Lower lobe of right lung (tissue), 2 donors: ENCODE measurements at regions not wholly inside any gene's neighbourhood (a gene's known extent, or its start where the extent isn't known, plus 50 kb on each side); places are given as distances from the start of the nearest gene placed in this dataset.

Source experiments
- ATAC-seq, 2 donors: fragments of 200-7000 bp; cut with Tn5 transposase; one replicate each; pipeline ENCODE4 v1.9.1; 2020 to 2022; ENCODE audit warnings: mild to moderate bottlenecking in 2 of 2, moderate library complexity in 2 of 2
- DNase-seq: peaks from one replicate; pipeline ENCODE4 v3.0.0-alpha.2; 2020
- H3K27ac ChIP-seq: fragments of 200-600 bp; one replicate; pipeline ENCODE4 v1.8.0; 2022
- H3K27me3 ChIP-seq: fragments of 200-600 bp; one replicate; pipeline ENCODE4 v1.8.0; 2022; ENCODE audit warnings: low read depth
- H3K36me3 ChIP-seq: fragments of 200-600 bp; one replicate; pipeline ENCODE4 v1.8.0; 2022; ENCODE audit warnings: mild to moderate bottlenecking
- H3K4me1 ChIP-seq: fragments of 200-600 bp; one replicate; pipeline ENCODE4 v1.8.0; 2022
- H3K4me3 ChIP-seq: fragments of 200-600 bp; one replicate; pipeline ENCODE4 v1.8.0; 2022; ENCODE audit warnings: mild to moderate bottlenecking
- H3K9me3 ChIP-seq: fragments of 200-600 bp; one replicate; pipeline ENCODE4 v1.8.0; 2022
- CTCF ChIP-seq: fragments of 200-600 bp; IDR thresholded peaks from one replicate; pipeline ENCODE4 v1.8.0; 2022; ENCODE audit warnings: antibody characterized with exemption, mild to moderate bottlenecking
- intact Hi-C: fragments of 100-400 bp; cut with DNase I; formaldehyde crosslinking; loops from one replicate; pipeline ENCODE4 v1.11.0; 2022
- donor health status: DM: no; HTN: yes; CAD: no; lungs with severe emphysema.

DNA sequence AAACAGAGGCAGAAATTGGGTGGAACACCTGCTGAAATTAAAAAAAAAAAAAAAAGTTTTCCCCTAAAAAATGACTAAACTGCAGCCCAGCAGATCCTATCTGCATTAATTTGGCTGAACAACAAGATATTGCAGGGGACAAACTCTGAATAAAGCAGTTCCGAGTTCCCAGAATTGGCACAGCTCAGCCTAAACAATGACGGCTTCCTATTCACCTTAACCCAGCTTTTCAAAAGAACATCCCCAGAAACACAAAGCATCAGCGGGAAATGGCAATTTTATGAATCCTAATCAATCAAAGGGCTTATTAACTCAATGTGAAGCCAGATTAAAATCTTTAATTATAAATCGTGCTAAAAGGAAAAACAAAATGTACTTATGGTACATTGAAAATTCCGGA lies 497.8 kb upstream of the ZFHX3 start:
- DNase-seq (no peak), ATAC-seq (no peak)
- H3K36me3 ChIP-seq = no peaks in the 10 kb centered on the region
- no peaks in the 10 kb centered on the region for H3K9me3 ChIP-seq
- no peak for TF ChIP-seq CTCF
- H3K27me3 ChIP-seq = peaks cover 39% of the 10 kb centered on the region
- H3K4me3 ChIP-seq = no peak overlapping the region
- H3K27ac ChIP-seq = no peak overlapping the region
- H3K4me1 ChIP-seq = no peaks in the 10 kb centered on the region
- intact Hi-C loops = no loop called here

GRCh38 chr16:73545290-73545689 lies 497.4 kb upstream of the ZFHX3 start:
- TF ChIP-seq CTCF = no peak
- ATAC-seq (no peak), DNase-seq (no peak)
- Histone ChIP-seq H3K4me3 (no peak overlapping the region), H3K27me3 (peaks cover 39% of the 10 kb centered on the region), H3K9me3 (no peaks in the 10 kb centered on the region), H3K36me3 (no peaks in the 10 kb centered on the region), H3K4me1 (no peaks in the 10 kb centered on the region), H3K27ac (no peak overlapping the region)
- intact Hi-C loops = no loop called here

GRCh38 chr16:73544826-73545225 lies 496.9 kb upstream of the ZFHX3 start:
- Histone ChIP-seq H3K4me3 (no peak overlapping the region), H3K9me3 (no peaks in the 10 kb centered on the region), H3K27me3 (peaks cover 39% of the 10 kb centered on the region), H3K36me3 (no peaks in the 10 kb centered on the region), H3K4me1 (no peaks in the 10 kb centered on the region), H3K27ac (no peak overlapping the region)
- DNase-seq (no peak), ATAC-seq (no peak)
- intact Hi-C loops = no loop called here
- TF ChIP-seq CTCF = no peak

- H3K36me3 ChIP-seq = no peaks in the 10 kb centered on the region
Observed at GRCh38 chr16:73543970-73544599, 496.2 kb upstream of the ZFHX3 start.

GRCh38 chr16:73543331-73543969 lies 495.5 kb upstream of the ZFHX3 start:
- no peak for TF ChIP-seq CTCF
- Histone ChIP-seq H3K36me3 (no peaks in the 10 kb centered on the region), H3K27ac (no peak overlapping the region), H3K4me1 (no peaks in the 10 kb centered on the region), H3K4me3 (no peak overlapping the region), H3K9me3 (no peaks in the 10 kb centered on the region), H3K27me3 (peaks cover 38% of the 10 kb centered on the region)
- intact Hi-C loops = no loop called here
- ATAC-seq (no peak), DNase-seq (no peak)

More at GRCh38 chr16:73543970-73544599, 496.2 kb upstream of the ZFHX3 start:
- ATAC-seq (no peak), DNase-seq (no peak)
- no peak for TF ChIP-seq CTCF
- Histone ChIP-seq H3K27ac (no peak overlapping the region), H3K4me1 (no peaks in the 10 kb centered on the region), H3K9me3 (no peaks in the 10 kb centered on the region), H3K27me3 (peaks cover 39% of the 10 kb centered on the region), H3K4me3 (no peak overlapping the region)
- intact Hi-C loops = no loop called here
